NCI-H82 (cell line): ENCODE measurements at regions not wholly inside any gene's neighbourhood (a gene's known extent, or its start where the extent isn't known, plus 50 kb on each side); places are given as distances from the start of the nearest gene placed in this dataset.
"Not testable (repeated sequence)": the region's sequence is repeated elsewhere in the genome, so short reads cannot be mapped to it uniquely, and the experiment has no call there.

Source experiments
- DNase-seq: peaks from one replicate; lab custom pipeline; 2025; lab: John Stamatoyannopoulos, UW

DNA sequence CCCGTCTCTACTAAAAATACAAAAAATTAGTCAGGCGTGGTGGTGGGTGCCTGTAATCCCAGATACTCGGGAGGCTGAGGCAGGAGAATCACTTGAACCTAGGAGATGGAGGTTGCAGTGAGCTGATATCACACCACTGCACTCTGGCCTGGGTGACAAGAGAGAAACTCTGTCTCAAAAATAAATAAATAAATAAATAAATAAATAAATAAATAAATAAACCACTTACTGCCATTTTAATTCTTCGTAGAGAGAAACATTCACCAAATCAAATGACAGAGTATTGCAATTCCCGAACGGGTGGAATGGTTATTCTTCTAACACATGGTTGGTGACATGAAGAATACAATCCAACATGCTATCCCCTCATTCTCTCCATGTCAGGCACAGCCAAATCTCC is 754.3 kb upstream of the AUTS2 start:
- not testable (repeated sequence) for DNase-seq

- DNase-seq: no peak
Observed at GRCh38 chr7:68846811-68847325, 751.4 kb upstream of the AUTS2 start.

DNA sequence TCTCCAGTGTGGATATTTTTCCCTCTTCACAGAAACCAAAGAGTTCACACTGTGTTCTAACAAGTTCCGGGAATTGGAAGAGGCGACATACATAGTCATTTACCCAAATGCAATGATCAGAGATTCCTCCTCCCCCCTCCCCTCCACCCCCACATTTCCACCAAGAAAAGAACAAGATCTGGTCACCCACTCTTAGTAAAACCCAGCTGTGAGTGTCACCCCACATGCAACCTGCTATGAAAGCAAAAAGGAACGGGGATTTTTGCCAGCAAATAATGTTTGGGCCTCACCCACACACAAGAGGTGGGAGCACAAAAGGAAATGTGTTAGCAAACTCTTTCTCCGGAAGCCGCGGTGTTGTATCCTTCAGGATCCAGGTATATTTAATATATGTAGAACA is 745.0 kb upstream of the AUTS2 start:
- no peak for DNase-seq

GRCh38 chr7:68857571-68857970 is 740.7 kb upstream of the AUTS2 start:
- DNase-seq: no peak

GRCh38 chr7:68858497-68858896 is 739.8 kb upstream of the AUTS2 start:
- DNase-seq: peak; percentile 42

- no peak for DNase-seq
Observed at GRCh38 chr7:68861171-68861570, 737.1 kb upstream of the AUTS2 start.

GRCh38 chr7:68862261-68862660 is 736.0 kb upstream of the AUTS2 start:
- no peak for DNase-seq

DNA sequence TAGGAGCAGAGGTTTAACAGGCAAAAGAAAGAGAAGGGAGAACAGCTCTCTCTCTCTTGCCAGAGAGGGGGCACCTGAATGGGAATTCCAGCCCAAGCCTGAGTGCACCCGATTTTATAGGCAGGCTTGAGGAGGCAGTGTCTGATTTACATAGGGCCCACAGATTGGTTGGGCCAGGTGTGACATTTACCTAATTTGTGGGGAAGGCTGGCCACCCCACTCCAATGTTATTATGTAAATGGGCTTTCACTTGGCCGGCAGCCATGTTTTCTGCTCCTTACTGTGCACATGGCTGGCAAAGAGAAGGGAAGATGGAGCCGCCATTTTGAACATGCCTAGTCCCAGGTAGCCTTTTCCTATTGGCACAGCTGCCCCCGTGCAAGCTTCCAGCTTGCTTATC is 735.5 kb upstream of the AUTS2 start:
- DNase-seq: peak; percentile 55

GRCh38 chr7:68865351-68866199 is 732.7 kb upstream of the AUTS2 start:
- DNase-seq: peak; percentile 21

DNA sequence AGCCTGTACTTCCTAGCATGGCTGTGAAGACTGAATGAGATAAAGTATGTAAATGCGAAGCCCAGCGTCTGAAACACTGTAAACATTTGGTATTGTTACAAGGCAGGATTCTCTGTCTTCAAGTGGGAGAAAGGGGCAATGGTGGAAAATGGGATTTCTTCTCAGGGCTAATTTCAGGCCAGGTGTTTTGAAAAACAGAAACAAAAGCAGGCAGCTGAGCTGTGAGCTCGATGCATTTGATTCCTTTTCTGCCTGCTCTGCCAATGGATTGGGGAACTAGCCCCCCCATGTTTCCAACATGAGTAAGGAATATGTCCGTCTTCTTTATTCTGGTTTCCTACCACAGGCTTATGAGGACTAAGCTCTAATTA is 732.1 kb upstream of the AUTS2 start:
- DNase-seq: no peak

DNA sequence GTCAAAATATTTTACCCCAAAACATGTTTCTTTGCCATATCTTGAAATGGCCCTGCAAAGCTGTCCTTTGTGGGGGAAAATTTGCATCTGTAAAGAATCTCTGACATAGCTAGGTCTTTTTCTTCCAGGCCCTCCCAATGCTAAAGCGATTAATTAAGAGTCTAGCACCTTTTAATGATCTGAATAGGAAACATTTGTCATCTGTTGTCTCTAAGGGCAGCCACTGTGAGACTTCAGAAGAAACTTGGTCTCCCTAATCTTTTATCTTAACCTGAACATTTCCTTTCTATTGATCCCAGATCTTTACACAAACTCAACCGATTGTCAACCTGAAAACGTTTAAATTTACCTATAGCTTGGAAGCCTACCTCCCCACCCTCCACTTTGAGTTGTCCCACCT is 731.6 kb upstream of the AUTS2 start:
- not testable (repeated sequence) for DNase-seq

DNA sequence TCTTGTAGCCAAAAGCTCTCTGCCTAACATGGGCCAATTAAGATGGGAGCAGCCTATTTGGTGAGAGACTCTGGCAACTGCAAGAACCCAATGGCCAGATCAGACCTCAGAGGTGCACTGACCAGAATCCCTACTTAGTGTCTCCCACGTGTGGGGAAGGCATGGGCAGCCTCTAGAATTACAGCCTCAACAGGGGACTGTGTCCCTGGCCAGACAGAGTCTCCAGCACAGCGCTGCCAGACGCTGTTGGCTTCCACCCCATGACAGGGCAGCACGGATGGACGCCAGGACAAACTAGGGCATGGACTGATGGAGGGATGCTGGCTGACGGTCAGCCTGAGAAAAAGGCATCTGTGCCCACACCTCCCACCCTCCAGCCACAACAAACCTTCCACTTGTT is 729.3 kb upstream of the AUTS2 start:
- DNase-seq: no peak

DNA sequence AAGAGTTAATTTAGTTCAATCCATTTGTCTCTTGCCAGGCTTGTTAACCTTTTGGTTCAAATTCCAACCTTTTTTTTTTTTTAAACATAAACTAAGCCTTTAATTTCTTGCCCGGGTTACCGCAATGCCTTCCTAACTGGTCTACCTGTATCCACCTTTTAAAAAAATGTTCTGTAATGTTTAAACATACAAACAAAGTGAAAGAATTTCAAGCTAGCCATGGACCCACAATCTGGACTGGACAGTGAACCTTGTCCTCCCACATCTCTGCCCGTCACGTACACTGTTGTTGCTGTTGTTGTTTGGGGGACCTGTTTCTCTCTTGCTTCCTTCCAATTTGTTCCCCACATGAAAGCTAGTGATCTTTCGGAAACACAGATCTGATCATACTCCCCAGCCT is 724.7 kb upstream of the AUTS2 start:
- DNase-seq: no peak

DNA sequence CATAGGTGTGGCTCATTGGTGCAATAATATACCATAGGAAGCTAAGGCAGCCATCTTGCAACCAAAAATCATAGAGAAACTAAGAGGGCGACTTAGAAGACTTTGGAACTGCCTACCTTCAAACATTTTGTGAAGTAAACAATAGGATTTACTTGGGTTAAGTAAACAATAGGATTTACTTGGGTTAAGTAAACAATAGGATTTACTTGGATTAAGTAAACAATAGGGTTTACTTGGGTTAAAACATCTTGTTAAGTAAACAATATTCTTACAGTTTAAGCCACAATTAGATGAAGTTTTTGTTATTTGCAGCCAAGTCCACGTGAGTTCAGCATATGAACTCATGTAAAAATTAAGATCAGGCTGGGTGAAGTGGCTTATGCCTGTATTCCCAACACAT is 722.4 kb upstream of the AUTS2 start:
- DNase-seq: peak; percentile 27

DNA sequence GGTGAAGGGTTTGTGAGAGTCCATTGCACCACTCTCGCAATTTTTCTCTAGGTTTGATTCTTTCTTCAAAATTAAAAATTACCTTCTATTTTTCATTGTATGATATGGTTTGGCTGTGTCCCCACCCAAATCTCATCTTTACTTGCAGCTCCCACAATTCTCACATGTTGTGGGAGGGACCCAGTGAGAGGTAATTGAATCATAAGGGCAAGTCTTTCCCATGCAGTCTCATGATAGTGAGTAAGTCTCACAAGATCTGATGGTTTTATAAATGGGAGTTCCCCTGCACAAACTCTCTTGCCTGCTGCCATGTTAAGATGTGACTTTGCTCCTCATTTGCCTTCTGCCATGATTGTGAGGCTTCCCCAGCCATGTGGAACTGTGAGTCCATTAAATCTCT is 711.2 kb upstream of the AUTS2 start:
- not testable (repeated sequence) for DNase-seq

DNA sequence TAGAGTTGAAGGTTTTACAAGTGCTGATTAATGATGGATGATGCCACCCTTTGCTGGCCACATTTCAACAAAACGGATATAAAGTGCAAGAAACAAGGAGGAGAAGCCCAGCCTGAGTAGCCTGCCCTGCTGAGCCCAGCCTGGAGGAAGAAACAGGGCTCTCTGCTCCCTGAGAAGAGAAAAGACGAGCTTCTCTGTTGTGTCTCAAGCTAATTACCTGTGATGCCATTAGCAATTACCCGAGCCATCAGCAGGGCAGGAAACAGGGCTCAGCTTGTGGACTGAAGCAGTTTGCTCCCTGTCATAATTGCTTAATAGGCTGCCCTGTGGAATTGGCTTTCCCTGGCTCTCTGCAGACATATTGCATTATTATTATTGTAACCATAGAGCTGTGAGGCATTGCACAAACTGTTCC is 709.3 kb upstream of the AUTS2 start:
- DNase-seq: peak; percentile 56

- DNase-seq: no peak
Observed at GRCh38 chr7:68892236-68892635, 706.0 kb upstream of the AUTS2 start.

DNA sequence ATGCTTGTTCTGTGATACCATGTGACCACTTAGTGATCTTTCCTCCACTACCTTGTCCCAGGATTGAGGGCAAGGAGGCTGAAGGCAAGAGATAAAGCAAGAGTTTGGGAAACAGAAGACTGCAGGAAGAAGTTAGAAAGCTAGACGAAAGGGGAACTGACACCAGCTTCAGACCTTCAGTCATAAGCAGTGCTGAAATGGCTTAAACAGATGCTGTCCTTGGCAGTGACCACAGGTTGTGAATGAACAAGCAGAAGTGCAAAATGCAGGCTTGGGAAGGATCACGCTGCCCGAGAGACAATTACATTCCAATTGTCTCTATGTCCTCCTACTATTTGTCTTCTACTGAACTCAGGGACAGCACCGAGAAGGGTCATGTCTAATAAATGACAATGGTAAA is 704.9 kb upstream of the AUTS2 start:
- no peak for DNase-seq

- not testable (repeated sequence) for DNase-seq
Observed at GRCh38 chr7:68899156-68899555, 699.1 kb upstream of the AUTS2 start.

DNA sequence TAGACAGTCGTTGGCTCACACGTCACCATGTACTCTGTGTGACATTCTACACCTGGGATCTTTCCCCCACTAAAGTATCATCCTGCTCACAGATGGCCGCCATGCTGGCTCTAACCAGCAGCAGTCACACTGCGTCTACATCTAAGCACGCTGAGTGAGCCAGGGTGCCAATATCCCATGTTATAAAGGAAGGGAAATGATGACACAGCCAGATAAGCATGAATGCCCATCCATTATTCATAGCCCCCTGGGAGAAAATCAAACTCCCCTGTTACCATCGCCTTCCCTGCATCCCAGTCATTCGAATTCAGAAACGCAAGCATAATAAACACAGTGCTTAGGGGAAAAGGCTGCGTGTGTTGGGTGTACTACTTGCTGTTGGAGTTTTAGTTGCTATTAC is 698.2 kb upstream of the AUTS2 start:
- DNase-seq: no peak

- DNase-seq: no peak
Observed at GRCh38 chr7:68904630-68905029, 693.6 kb upstream of the AUTS2 start.

GRCh38 chr7:68911754-68912153 is 686.5 kb upstream of the AUTS2 start:
- DNase-seq: no peak

DNA sequence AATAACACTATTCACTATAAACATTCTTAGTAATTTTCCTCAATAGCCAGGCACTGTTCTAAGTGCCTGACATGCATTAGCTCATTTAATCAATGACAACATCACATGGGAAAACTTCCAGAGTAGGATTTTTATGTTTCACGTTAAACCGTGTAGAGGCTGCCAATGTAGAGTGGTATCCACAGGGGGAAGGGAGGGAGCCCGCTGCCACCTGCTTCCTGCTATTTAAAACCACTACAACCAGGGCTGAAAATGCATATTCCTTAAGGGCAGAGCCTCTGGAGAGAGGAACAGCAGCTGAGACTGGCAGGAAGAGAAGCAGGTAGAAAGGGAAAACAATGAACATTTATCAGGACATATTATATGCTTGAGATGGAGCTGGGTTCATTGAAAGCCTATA is 684.3 kb upstream of the AUTS2 start:
- no peak for DNase-seq

DNA sequence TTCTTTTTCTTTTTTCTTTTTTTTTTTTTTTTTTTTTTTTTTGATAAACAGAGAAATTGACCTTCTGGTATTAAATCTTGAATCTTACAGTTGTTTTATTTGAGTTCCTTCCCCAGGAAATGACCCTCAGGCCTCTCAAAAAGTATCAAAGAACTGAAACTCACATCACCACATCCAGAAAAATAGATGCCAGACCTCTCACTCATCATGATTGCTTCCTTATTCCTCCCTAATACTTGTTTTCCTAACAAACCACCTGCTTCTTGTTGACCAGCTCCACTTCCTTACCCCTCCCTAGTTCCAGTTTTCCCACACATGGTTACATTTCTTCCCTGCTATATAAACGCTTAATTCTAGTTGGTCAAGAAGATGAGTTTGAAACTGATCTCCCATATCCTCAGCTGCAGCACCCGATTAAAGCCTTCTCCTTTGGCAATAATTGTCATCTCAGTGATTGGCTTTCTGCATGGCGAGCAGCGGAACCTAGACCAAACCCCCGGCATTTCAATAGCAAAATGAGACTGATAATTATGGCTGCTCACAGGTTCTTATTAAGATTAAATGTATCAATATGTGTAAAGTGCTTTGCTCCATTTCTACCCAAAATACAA is 681.1 kb upstream of the AUTS2 start:
- no peak for DNase-seq
